ENCODE measurements at regions not wholly inside any gene's neighbourhood (a gene's known extent, or its start where the extent isn't known, plus 50 kb on each side); places are given as distances from the start of the nearest gene placed in this dataset.
"Not testable (repeated sequence)": the region's sequence is repeated elsewhere in the genome, so short reads cannot be mapped to it uniquely, and the experiment has no call there.

- ChIA-PET POLR2A (no interaction called here), CTCF (no interaction called here)
- no peaks in the 10 kb centered on the region for H3K36me3 ChIP-seq (ENCODE audit: control insufficient read depth, insufficient read depth, low read length)
- H3K27me3 ChIP-seq (ENCODE audit: control insufficient read depth, insufficient read depth, low read length), result peaks cover 2% of the 10 kb centered on the region; the same call in 1 of the 2 replicates
- no peak for TF ChIP-seq CTCF (IDR thresholded peaks at IDR 0.05; ENCODE audit: insufficient read depth, low read depth, low read length)
- no peak overlapping the region for H3K4me3 ChIP-seq (ENCODE audit: low read depth, low read length)
- DNase-seq (ENCODE audit: low read depth), result no peak
These were observed 275.3 kb downstream of the COG6 start for GRCh38 chr13:39930544-39931444.

- Histone ChIP-seq H3K27me3 (ENCODE audit: control insufficient read depth, insufficient read depth, low read length) (peaks cover 2% of the 10 kb centered on the region; the same call in 1 of the 2 replicates), H3K4me3 (ENCODE audit: low read depth, low read length) (no peak overlapping the region), H3K36me3 (ENCODE audit: control insufficient read depth, insufficient read depth, low read length) (no peaks in the 10 kb centered on the region)
- TF ChIP-seq CTCF (IDR thresholded peaks at IDR 0.05; ENCODE audit: insufficient read depth, low read depth, low read length), result no peak
- ChIA-PET CTCF (no interaction called here), POLR2A (no interaction called here)
- no peak for DNase-seq (ENCODE audit: low read depth)
These were observed 276.0 kb downstream of the COG6 start for GRCh38 chr13:39931505-39931904.

GRCh38 chr13:39932514-39932913 is 277.1 kb downstream of the COG6 start:
- DNase-seq (ENCODE audit: low read depth); CTCF ChIA-PET; H3K4me3 ChIP-seq (ENCODE audit: low read depth, low read length); H3K36me3 ChIP-seq (ENCODE audit: control insufficient read depth, insufficient read depth, low read length); H3K27me3 ChIP-seq (ENCODE audit: control insufficient read depth, insufficient read depth, low read length); POLR2A ChIA-PET: not testable (repeated sequence)

- ChIA-PET CTCF (no interaction called here), POLR2A (no interaction called here)
- DNase-seq (ENCODE audit: low read depth), result no peak
- no peaks in the 10 kb centered on the region for H3K36me3 ChIP-seq (ENCODE audit: control insufficient read depth, insufficient read depth, low read length)
- TF ChIP-seq CTCF (IDR thresholded peaks at IDR 0.05; ENCODE audit: insufficient read depth, low read depth, low read length), result no peak
- H3K4me3 ChIP-seq (ENCODE audit: low read depth, low read length), result no peak overlapping the region
- H3K27me3 ChIP-seq (ENCODE audit: control insufficient read depth, insufficient read depth, low read length), result no peaks in the 10 kb centered on the region
These were observed 279.7 kb downstream of the COG6 start for GRCh38 chr13:39935155-39935554.

GRCh38 chr13:39938596-39938995 is 283.1 kb downstream of the COG6 start:
- POLR2A ChIA-PET, result no interaction called here
- CTCF ChIA-PET, result interaction anchor here (1.1 to 1.4 kb wide), 2 partner anchors 162 to 173 kb away, joined by 3 to 5 read pairs; no protein-coding TSS in a partner anchor
- no peak for DNase-seq (ENCODE audit: low read depth)
- no peaks in the 10 kb centered on the region for H3K27me3 ChIP-seq (ENCODE audit: control insufficient read depth, insufficient read depth, low read length)
- no peak for TF ChIP-seq CTCF (IDR thresholded peaks at IDR 0.05; ENCODE audit: insufficient read depth, low read depth, low read length)
- H3K36me3 ChIP-seq (ENCODE audit: control insufficient read depth, insufficient read depth, low read length), result no peaks in the 10 kb centered on the region
- H3K4me3 ChIP-seq (ENCODE audit: low read depth, low read length), result no peak overlapping the region
